ENCODE measurements at regions not wholly inside any gene's neighbourhood (a gene's known extent, or its start where the extent isn't known, plus 50 kb on each side); places are given as distances from the start of the nearest gene placed in this dataset.

- TF ChIP-seq CHD1 (IDR thresholded peaks at IDR 0.05; ENCODE audit: low read depth, low read length) (no peak), RAD21 (IDR thresholded peaks at IDR 0.05; ENCODE audit: low read length) (no peak), RFX5 (IDR thresholded peaks at IDR 0.05; ENCODE audit: low read depth, low read length) (no peak), NFE2L2 (IDR thresholded peaks at IDR 0.05; ENCODE audit: low read depth, low read length) (no peak), MAZ (IDR thresholded peaks at IDR 0.05; ENCODE audit: borderline replicate concordance, low read depth, low read length) (no peak), MAFK (IDR thresholded peaks at IDR 0.05; ENCODE audit: low read depth, low read length) (no peak), SMC3 (IDR thresholded peaks at IDR 0.05; ENCODE audit: low read depth, low read length) (no peak), RCOR1 (IDR thresholded peaks at IDR 0.05; ENCODE audit: insufficient replicate concordance, low read length) (no peak), MXI1 (IDR thresholded peaks at IDR 0.05; ENCODE audit: borderline replicate concordance, low read depth, low read length) (no peak), CEBPB (IDR thresholded peaks at IDR 0.05; ENCODE audit: low read depth, low read length) (no peak), ELK1 (IDR thresholded peaks at IDR 0.05; ENCODE audit: borderline replicate concordance, low read depth, low read length) (no peak), USF2 (IDR thresholded peaks at IDR 0.05; ENCODE audit: low read depth, low read length) (no peak), FOS (IDR thresholded peaks at IDR 0.05; ENCODE audit: low read depth, low read length) (no peak), BHLHE40 (IDR thresholded peaks at IDR 0.05; ENCODE audit: low read depth, low read length) (no peak), POLR2A (IDR thresholded peaks at IDR 0.05; ENCODE audit: low read depth, low read length) (no peak)
- TF ChIP-seq, protein P1, sequence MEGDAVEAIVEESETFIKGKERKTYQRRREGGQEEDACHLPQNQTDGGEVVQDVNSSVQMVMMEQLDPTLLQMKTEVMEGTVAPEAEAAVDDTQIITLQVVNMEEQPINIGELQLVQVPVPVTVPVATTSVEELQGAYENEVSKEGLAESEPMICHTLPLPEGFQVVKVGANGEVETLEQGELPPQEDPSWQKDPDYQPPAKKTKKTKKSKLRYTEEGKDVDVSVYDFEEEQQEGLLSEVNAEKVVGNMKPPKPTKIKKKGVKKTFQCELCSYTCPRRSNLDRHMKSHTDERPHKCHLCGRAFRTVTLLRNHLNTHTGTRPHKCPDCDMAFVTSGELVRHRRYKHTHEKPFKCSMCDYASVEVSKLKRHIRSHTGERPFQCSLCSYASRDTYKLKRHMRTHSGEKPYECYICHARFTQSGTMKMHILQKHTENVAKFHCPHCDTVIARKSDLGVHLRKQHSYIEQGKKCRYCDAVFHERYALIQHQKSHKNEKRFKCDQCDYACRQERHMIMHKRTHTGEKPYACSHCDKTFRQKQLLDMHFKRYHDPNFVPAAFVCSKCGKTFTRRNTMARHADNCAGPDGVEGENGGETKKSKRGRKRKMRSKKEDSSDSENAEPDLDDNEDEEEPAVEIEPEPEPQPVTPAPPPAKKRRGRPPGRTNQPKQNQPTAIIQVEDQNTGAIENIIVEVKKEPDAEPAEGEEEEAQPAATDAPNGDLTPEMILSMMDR (conservative IDR thresholded peaks at IDR 0.05; ENCODE audit: low read depth, low read length): no peak
- dilution Hi-C loops (cut with HindIII; ENCODE audit: low sequenced_read_pairs, unreplicated experiment) (no loop called here), intact Hi-C loops (cut with micrococcal nuclease) (no loop called here), in situ Hi-C loops (cut with MboI; ENCODE audit: low sequenced_read_pairs) (no loop called here)
- H2BK5ac ChIP-seq (ENCODE audit: low read depth, low read length, poor library complexity, severe bottlenecking): no peak overlapping the region
- no peak overlapping the region for H3K56ac ChIP-seq (ENCODE audit: extremely low read depth, insufficient read depth, low read length)
- BruUV-seq (replicated peaks): no TSS peak
- no peaks in the 10 kb centered on the region for H3K36me3 ChIP-seq (ENCODE audit: control insufficient read depth, insufficient read depth, low read length)
- H2AK5ac ChIP-seq (ENCODE audit: low read depth, low read length): no peak overlapping the region
- POLR2A ChIA-PET (ENCODE audit: unreplicated experiment): no interaction called here
- H4K20me1 ChIP-seq (ENCODE audit: insufficient read depth, low read length): no peaks in the 10 kb centered on the region
- H4K8ac ChIP-seq (ENCODE audit: low read depth in 2 of 2, low read length in 2 of 2): no peak overlapping the region
- H3K4ac ChIP-seq (ENCODE audit: low read depth, low read length): no peak overlapping the region
- H4K5ac ChIP-seq (ENCODE audit: low read depth, low read length): no peak overlapping the region
- H3K9ac ChIP-seq (ENCODE audit: low read depth, low read length): no peak overlapping the region
- H3K18ac ChIP-seq (ENCODE audit: low read depth, low read length): no peak overlapping the region
- H2AK9ac ChIP-seq (replicated peaks; ENCODE audit: low read depth, low read length, poor library complexity): no peak overlapping the region
- H2BK120ac ChIP-seq (ENCODE audit: low read depth, low read length): no peak overlapping the region
- H4K91ac ChIP-seq (ENCODE audit: insufficient read depth, low read depth, low read length): no peak overlapping the region
- CTCF ChIA-PET: no interaction called here
- DNase-seq: no peak
- no peak overlapping the region for H2BK20ac ChIP-seq (ENCODE audit: low read depth, low read length)
- peaks cover 11% of the 10 kb centered on the region for H3K4me1 ChIP-seq (ENCODE audit: control insufficient read depth, insufficient read depth, low read length)
- no peaks in the 10 kb centered on the region; the same call in 1 of the 2 replicates for H3K27me3 ChIP-seq (ENCODE audit: control insufficient read depth, insufficient read depth, low read length)
- H3K23ac ChIP-seq (ENCODE audit: low read depth, low read length): no peak overlapping the region
- no peaks in the 10 kb centered on the region for H3K9me3 ChIP-seq (ENCODE audit: control insufficient read depth, insufficient read depth, low read length)
- no peak for ATAC-seq (ENCODE audit: low read depth)
- no peak overlapping the region for H2AFZ ChIP-seq (replicated peaks; ENCODE audit: low read length, poor library complexity)
- no peak overlapping the region for H3K27ac ChIP-seq (ENCODE audit: insufficient read depth, low read length)
- H3K4me3 ChIP-seq (ENCODE audit: insufficient read depth, low read depth, low read length): no peak overlapping the region
- no peaks in the 10 kb centered on the region for H3K9me1 ChIP-seq (ENCODE audit: insufficient read depth, low read length)
- H3K14ac ChIP-seq (replicated peaks; ENCODE audit: low read depth, low read length): no peak overlapping the region
- WGBS, 2 experiments (ENCODE audit: extremely low coverage in 2 of 2, insufficient read length in 1 of 2): no CpG with 5 or more reads among the region's 3 CpGs
- H3K79me1 ChIP-seq (ENCODE audit: low read depth in 1 of 2, low read length in 2 of 2): no peaks in the 10 kb centered on the region
- no peak overlapping the region for H3K4me2 ChIP-seq (ENCODE audit: low read depth, low read length)
- H2BK15ac ChIP-seq (ENCODE audit: low read depth, low read length): no peak overlapping the region
Observed at GRCh38 chr11:79894111-79894510, 453.3 kb upstream of the TENM4 start.
